Lower lobe of right lung (tissue), 2 donors: ENCODE measurements at regions not wholly inside any gene's neighbourhood (a gene's known extent, or its start where the extent isn't known, plus 50 kb on each side); places are given as distances from the start of the nearest gene placed in this dataset.

Experiments used
- ATAC-seq, 2 donors: fragments of 200-7000 bp; cut with Tn5 transposase; one replicate each; pipeline ENCODE4 v1.9.1; 2020 to 2022; ENCODE audit warnings: mild to moderate bottlenecking in 2 of 2, moderate library complexity in 2 of 2
- DNase-seq: peaks from one replicate; pipeline ENCODE4 v3.0.0-alpha.2; 2020
- H3K27ac ChIP-seq: fragments of 200-600 bp; one replicate; pipeline ENCODE4 v1.8.0; 2022
- H3K27me3 ChIP-seq: fragments of 200-600 bp; one replicate; pipeline ENCODE4 v1.8.0; 2022; ENCODE audit warnings: low read depth
- H3K36me3 ChIP-seq: fragments of 200-600 bp; one replicate; pipeline ENCODE4 v1.8.0; 2022; ENCODE audit warnings: mild to moderate bottlenecking
- H3K4me1 ChIP-seq: fragments of 200-600 bp; one replicate; pipeline ENCODE4 v1.8.0; 2022
- H3K4me3 ChIP-seq: fragments of 200-600 bp; one replicate; pipeline ENCODE4 v1.8.0; 2022; ENCODE audit warnings: mild to moderate bottlenecking
- H3K9me3 ChIP-seq: fragments of 200-600 bp; one replicate; pipeline ENCODE4 v1.8.0; 2022
- CTCF ChIP-seq: fragments of 200-600 bp; IDR thresholded peaks from one replicate; pipeline ENCODE4 v1.8.0; 2022; ENCODE audit warnings: antibody characterized with exemption, mild to moderate bottlenecking
- intact Hi-C: fragments of 100-400 bp; cut with DNase I; formaldehyde crosslinking; loops from one replicate; pipeline ENCODE4 v1.11.0; 2022
- donor health status: DM: no; HTN: yes; CAD: no; lungs with severe emphysema.

- DNase-seq (no peak), ATAC-seq (no peak)
- Histone ChIP-seq H3K27me3 (no peaks in the 10 kb centered on the region), H3K4me3 (no peak overlapping the region), H3K27ac (no peak overlapping the region), H3K4me1 (no peaks in the 10 kb centered on the region), H3K36me3 (no peaks in the 10 kb centered on the region), H3K9me3 (no peaks in the 10 kb centered on the region)
- no peak for TF ChIP-seq CTCF
- intact Hi-C loops, result no loop called here
These were observed 1574.2 kb downstream of the PLA2G4A start for GRCh38 chr1:188402986-188403385.

GRCh38 chr1:188406636-188407035 is 1577.9 kb downstream of the PLA2G4A start:
- Histone ChIP-seq H3K4me1 (no peaks in the 10 kb centered on the region), H3K36me3 (no peaks in the 10 kb centered on the region), H3K27me3 (no peaks in the 10 kb centered on the region), H3K27ac (no peak overlapping the region), H3K4me3 (no peak overlapping the region), H3K9me3 (no peaks in the 10 kb centered on the region)
- intact Hi-C loops, result no loop called here
- ATAC-seq, result no peak
- TF ChIP-seq CTCF, result no peak
- no peak for DNase-seq

- H3K27ac ChIP-seq, result no peak overlapping the region
- H3K36me3 ChIP-seq, result no peaks in the 10 kb centered on the region
- intact Hi-C loops, result no loop called here
- no peak overlapping the region for H3K4me3 ChIP-seq
- H3K27me3 ChIP-seq, result no peaks in the 10 kb centered on the region
- DNase-seq (no peak), ATAC-seq (no peak)
- TF ChIP-seq CTCF, result no peak
- H3K4me1 ChIP-seq, result no peaks in the 10 kb centered on the region
- H3K9me3 ChIP-seq, result no peaks in the 10 kb centered on the region
These were observed 1591.4 kb downstream of the PLA2G4A start for GRCh38 chr1:188420177-188420576.

- Histone ChIP-seq H3K4me3 (no peak overlapping the region), H3K4me1 (no peaks in the 10 kb centered on the region), H3K27me3 (no peaks in the 10 kb centered on the region), H3K9me3 (no peaks in the 10 kb centered on the region), H3K36me3 (no peaks in the 10 kb centered on the region), H3K27ac (no peak overlapping the region)
- intact Hi-C loops, result no loop called here
- TF ChIP-seq CTCF, result no peak
- no peak for DNase-seq
- ATAC-seq, result no peak
These were observed 1594.3 kb downstream of the PLA2G4A start for GRCh38 chr1:188423073-188423472.

GRCh38 chr1:188424176-188424575 is 1595.4 kb downstream of the PLA2G4A start:
- intact Hi-C loops, result no loop called here
- no peak for TF ChIP-seq CTCF
- H3K27ac ChIP-seq, result no peak overlapping the region
- no peaks in the 10 kb centered on the region for H3K36me3 ChIP-seq
- H3K4me3 ChIP-seq, result no peak overlapping the region
- no peaks in the 10 kb centered on the region for H3K27me3 ChIP-seq
- DNase-seq (no peak), ATAC-seq (no peak)
- no peaks in the 10 kb centered on the region for H3K9me3 ChIP-seq
- H3K4me1 ChIP-seq, result no peaks in the 10 kb centered on the region

GRCh38 chr1:188425687-188426086 is 1596.9 kb downstream of the PLA2G4A start:
- intact Hi-C loops, result no loop called here
- Histone ChIP-seq H3K9me3 (no peaks in the 10 kb centered on the region), H3K4me1 (no peaks in the 10 kb centered on the region), H3K27ac (no peak overlapping the region), H3K4me3 (no peak overlapping the region), H3K27me3 (no peaks in the 10 kb centered on the region), H3K36me3 (no peaks in the 10 kb centered on the region)
- TF ChIP-seq CTCF, result no peak
- DNase-seq, result no peak
- ATAC-seq, result no peak
